Smooth muscle cell (in vitro differentiated cells): ENCODE measurements at regions not wholly inside any gene's neighbourhood (a gene's known extent, or its start where the extent isn't known, plus 50 kb on each side); places are given as distances from the start of the nearest gene placed in this dataset.

Experiments used
- DNase-seq: peaks from one replicate; lab custom pipeline; 2025; ENCODE audit not compliant: unreplicated experiment; lab: John Stamatoyannopoulos, UW
- H2AFZ ChIP-seq: fragments of 200-600 bp; sonication (generic); 2 replicates; pipeline ENCODE4 v1.6.0; 2016; ENCODE audit warnings: antibody characterized with exemption, low read depth, mild to moderate bottlenecking
- H3F3A ChIP-seq: fragments of 200-600 bp; sonication (generic); 2 replicates; pipeline ENCODE4 v1.6.0; 2017; ENCODE audit warnings: antibody characterized with exemption, low read depth
- H3K27ac ChIP-seq: fragments of 200-600 bp; sonication (generic); 2 replicates; pipeline ENCODE4 v1.5.1; 2016; ENCODE audit warnings: low read depth, mild to moderate bottlenecking
- H3K27me3 ChIP-seq: fragments of 200-600 bp; sonication (generic); 2 replicates; pipeline ENCODE4 v1.6.1; 2016; ENCODE audit warnings: low read depth, mild to moderate bottlenecking
- H3K36me3 ChIP-seq: fragments of 200-600 bp; sonication (generic); 2 replicates; pipeline ENCODE4 v1.5.1; 2016; ENCODE audit warnings: low read depth
- H3K4me1 ChIP-seq: fragments of 200-600 bp; sonication (generic); 2 replicates; pipeline ENCODE4 v1.5.1; 2016; ENCODE audit warnings: low read depth
- H3K4me2 ChIP-seq: fragments of 200-600 bp; sonication (generic); 2 replicates; pipeline ENCODE4 v1.6.0; 2016; ENCODE audit warnings: mild to moderate bottlenecking
- H3K4me3 ChIP-seq: fragments of 200-600 bp; sonication (generic); 2 replicates; pipeline ENCODE4 v1.5.1; 2016; ENCODE audit warnings: mild to moderate bottlenecking
- H3K79me2 ChIP-seq: fragments of 200-600 bp; sonication (generic); 2 replicates; pipeline ENCODE4 v1.6.0; 2016; ENCODE audit warnings: low read depth, mild to moderate bottlenecking
- H3K9ac ChIP-seq: fragments of 200-600 bp; sonication (generic); 2 replicates; pipeline ENCODE4 v1.6.0; 2016; ENCODE audit warnings: low read depth
- H3K9me3 ChIP-seq: fragments of 200-600 bp; sonication (generic); replicated peaks from 2 replicates; pipeline ENCODE4 v1.5.1; 2016; ENCODE audit warnings: low read depth
- H4K20me1 ChIP-seq: fragments of 200-600 bp; sonication (generic); 2 replicates; pipeline ENCODE4 v1.6.0; 2016; ENCODE audit warnings: low read depth
- CTCF ChIP-seq: fragments of 200-600 bp; sonication (generic); IDR thresholded peaks from 2 replicates; pipeline ENCODE4 v1.5.1; 2017; ENCODE audit warnings: borderline replicate concordance, mild to moderate bottlenecking, antibody characterized with exemption; ENCODE audit not compliant: insufficient read depth, poor library complexity, severe bottlenecking
- WGBS: methylation state at CpG from one replicate; pipeline ENCODE4 v1.1.7; 2016; ENCODE audit warnings: low lambda C conversion rate; 5-methylcytosine and 5-hydroxymethylcytosine counted together

- no peak for TF ChIP-seq CTCF
- 90% methylated on average over 3 of the region's 3 CpGs for WGBS
- H4K20me1 ChIP-seq, result no peaks in the 10 kb centered on the region
- H3K9ac ChIP-seq, result no peak overlapping the region
- H3K79me2 ChIP-seq, result no peaks in the 10 kb centered on the region
- H3K27ac ChIP-seq, result no peak overlapping the region
- no peak overlapping the region for H3K4me2 ChIP-seq
- no peaks in the 10 kb centered on the region for H3K9me3 ChIP-seq
- H3K27me3 ChIP-seq, result no peaks in the 10 kb centered on the region
- H2AFZ ChIP-seq, result no peak overlapping the region
- no peak overlapping the region for H3K4me3 ChIP-seq
- H3K4me1 ChIP-seq, result no peaks in the 10 kb centered on the region
- no peak for DNase-seq
- H3F3A ChIP-seq, result no peaks in the 10 kb centered on the region
- no peaks in the 10 kb centered on the region for H3K36me3 ChIP-seq
Measured at GRCh38 chr3:31431321-31431720, 101.4 kb upstream of the STT3B start.

- H2AFZ ChIP-seq, result no peak overlapping the region
- no peak overlapping the region for H3K4me3 ChIP-seq
- no peaks in the 10 kb centered on the region for H3F3A ChIP-seq
- H3K79me2 ChIP-seq, result no peaks in the 10 kb centered on the region
- H3K4me2 ChIP-seq, result no peak overlapping the region
- no peak overlapping the region for H3K27ac ChIP-seq
- H3K27me3 ChIP-seq, result no peaks in the 10 kb centered on the region
- no peak overlapping the region for H3K9ac ChIP-seq
- no peak for TF ChIP-seq CTCF
- no peaks in the 10 kb centered on the region for H3K4me1 ChIP-seq
- no peak for DNase-seq
- no peaks in the 10 kb centered on the region for H4K20me1 ChIP-seq
- H3K9me3 ChIP-seq, result no peaks in the 10 kb centered on the region
- no peaks in the 10 kb centered on the region for H3K36me3 ChIP-seq
- WGBS, result 79% methylated on average over 7 of the region's 7 CpGs
Measured at GRCh38 chr3:31432897-31433678, 99.6 kb upstream of the STT3B start.

GRCh38 chr3:31433679-31433992 lies 99.1 kb upstream of the STT3B start:
- Histone ChIP-seq H3K9me3 (no peaks in the 10 kb centered on the region), H3K27ac (no peak overlapping the region), H2AFZ (no peak overlapping the region), H3F3A (no peaks in the 10 kb centered on the region), H3K36me3 (no peaks in the 10 kb centered on the region), H4K20me1 (no peaks in the 10 kb centered on the region), H3K4me3 (no peak overlapping the region), H3K9ac (no peak overlapping the region), H3K79me2 (no peaks in the 10 kb centered on the region), H3K4me1 (no peaks in the 10 kb centered on the region), H3K4me2 (no peak overlapping the region), H3K27me3 (no peaks in the 10 kb centered on the region)
- no peak for DNase-seq
- no peak for TF ChIP-seq CTCF

GRCh38 chr3:31434819-31435218 lies 97.9 kb upstream of the STT3B start:
- no peaks in the 10 kb centered on the region for H4K20me1 ChIP-seq
- WGBS, result 82% methylated on average over 1 of the region's 1 CpG
- H3K27me3 ChIP-seq, result no peaks in the 10 kb centered on the region
- H3F3A ChIP-seq, result no peaks in the 10 kb centered on the region
- no peaks in the 10 kb centered on the region for H3K9me3 ChIP-seq
- no peak overlapping the region for H3K9ac ChIP-seq
- no peaks in the 10 kb centered on the region for H3K36me3 ChIP-seq
- no peaks in the 10 kb centered on the region for H3K79me2 ChIP-seq
- H2AFZ ChIP-seq, result no peak overlapping the region
- no peaks in the 10 kb centered on the region for H3K4me1 ChIP-seq
- H3K27ac ChIP-seq, result no peak overlapping the region
- H3K4me2 ChIP-seq, result no peak overlapping the region
- no peak for DNase-seq
- H3K4me3 ChIP-seq, result no peak overlapping the region
- no peak for TF ChIP-seq CTCF
